Activated naive CD4-positive, alpha-beta T cell treated with anti-CD3 and anti-CD28 coated beads, Interleukin-2, amount 50 U/mL, for 24 hours (primary cell): ENCODE measurements at regions not wholly inside any gene's neighbourhood (a gene's known extent, or its start where the extent isn't known, plus 50 kb on each side); places are given as distances from the start of the nearest gene placed in this dataset.
"Not testable (repeated sequence)": the region's sequence is repeated elsewhere in the genome, so short reads cannot be mapped to it uniquely, and the experiment has no call there.

Experiments used
- H3K27ac Mint-ChIP-seq: one replicate; pipeline ENCODE4 v1.8.0; 2021; ENCODE audit warnings: mild to moderate bottlenecking, mixed read lengths
- H3K27me3 Mint-ChIP-seq: one replicate; pipeline ENCODE4 v1.8.0; 2021; ENCODE audit warnings: mixed read lengths
- H3K36me3 Mint-ChIP-seq: one replicate; pipeline ENCODE4 v1.8.0; 2021; ENCODE audit warnings: mixed read lengths
- H3K4me1 Mint-ChIP-seq: one replicate; pipeline ENCODE4 v1.8.0; 2021; ENCODE audit warnings: mixed read lengths
- H3K4me3 Mint-ChIP-seq: one replicate; pipeline ENCODE4 v1.8.0; 2021; ENCODE audit warnings: mild to moderate bottlenecking, mixed read lengths
- H3K9me3 Mint-ChIP-seq: one replicate; pipeline ENCODE4 v1.8.0; 2021; ENCODE audit warnings: mixed read lengths

DNA sequence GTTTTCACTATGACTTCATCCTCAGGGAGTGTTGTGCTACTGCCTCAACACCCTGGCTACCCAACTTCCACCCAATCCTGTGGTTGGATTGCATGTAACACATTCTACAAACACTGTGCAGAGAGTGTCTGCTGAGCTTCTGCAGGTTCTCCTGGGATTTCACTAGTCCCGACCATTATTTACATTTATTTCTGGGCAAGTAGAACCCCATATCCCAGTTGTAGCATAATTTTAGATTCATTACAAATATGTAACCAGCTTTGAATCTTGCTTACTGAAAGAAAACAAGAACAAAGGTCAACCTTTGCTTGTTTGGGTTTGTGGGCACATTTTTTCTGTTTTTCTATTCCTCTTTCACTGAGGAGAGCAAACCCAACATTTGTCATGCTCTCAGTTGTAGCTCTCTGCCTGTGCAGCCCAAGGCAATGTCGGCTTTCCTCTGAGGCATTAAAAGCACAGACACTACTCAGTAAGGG is 2036.1 kb upstream of the LRRTM1 start:
- Mint-ChIP-seq H3K27me3 (no peaks in the 10 kb centered on the region), H3K27ac (no peak overlapping the region), H3K9me3 (no peaks in the 10 kb centered on the region), H3K4me3 (no peak overlapping the region), H3K4me1 (no peaks in the 10 kb centered on the region), H3K36me3 (no peaks in the 10 kb centered on the region)

DNA sequence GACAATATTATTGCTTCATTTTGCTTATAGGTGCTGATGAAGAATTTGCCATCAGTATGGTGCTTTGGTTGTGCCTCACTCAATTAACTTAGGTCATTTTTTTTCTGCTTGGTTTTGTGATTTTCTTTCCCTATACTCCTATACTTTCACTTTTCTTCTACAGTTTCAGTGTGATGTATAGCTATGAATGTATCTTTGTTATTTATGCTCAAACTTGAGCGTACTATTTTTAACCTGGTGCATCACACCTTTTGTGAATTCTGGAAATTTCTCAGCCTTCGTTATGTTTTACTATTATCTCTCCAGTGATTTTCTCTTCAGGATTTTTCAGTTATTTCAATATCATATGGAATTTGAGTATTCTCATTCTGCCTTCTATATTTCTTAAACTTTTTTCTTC is 2035.3 kb upstream of the LRRTM1 start:
- no peaks in the 10 kb centered on the region for H3K36me3 Mint-ChIP-seq
- no peaks in the 10 kb centered on the region for H3K4me1 Mint-ChIP-seq
- H3K9me3 Mint-ChIP-seq: no peaks in the 10 kb centered on the region
- H3K27ac Mint-ChIP-seq: no peak overlapping the region
- H3K4me3 Mint-ChIP-seq: no peak overlapping the region
- H3K27me3 Mint-ChIP-seq: no peaks in the 10 kb centered on the region

DNA sequence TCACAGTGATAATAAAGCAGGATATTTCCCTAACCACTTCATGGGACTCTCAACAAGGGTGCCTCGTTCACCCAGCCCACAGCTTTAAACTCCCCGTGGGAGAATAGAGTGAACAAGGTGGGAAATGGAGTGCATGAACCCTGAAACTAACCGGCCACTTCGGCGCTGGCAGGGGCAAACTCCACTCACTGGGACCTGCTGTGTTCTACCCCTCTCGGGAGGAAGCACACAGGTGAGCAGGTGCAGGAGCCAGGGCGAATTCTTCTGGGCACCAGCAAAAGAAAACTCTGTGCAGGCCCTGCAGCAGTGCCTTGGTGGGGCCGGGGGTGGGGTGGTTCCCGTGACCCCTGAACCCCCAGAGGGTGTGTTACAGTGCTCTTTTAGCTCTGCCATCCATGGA is 2029.1 kb upstream of the LRRTM1 start:
- no peaks in the 10 kb centered on the region for H3K27me3 Mint-ChIP-seq
- no peaks in the 10 kb centered on the region for H3K36me3 Mint-ChIP-seq
- H3K27ac Mint-ChIP-seq: no peak overlapping the region
- H3K4me3 Mint-ChIP-seq: no peak overlapping the region
- H3K4me1 Mint-ChIP-seq: no peaks in the 10 kb centered on the region
- H3K9me3 Mint-ChIP-seq: peaks cover 3% of the 10 kb centered on the region

DNA sequence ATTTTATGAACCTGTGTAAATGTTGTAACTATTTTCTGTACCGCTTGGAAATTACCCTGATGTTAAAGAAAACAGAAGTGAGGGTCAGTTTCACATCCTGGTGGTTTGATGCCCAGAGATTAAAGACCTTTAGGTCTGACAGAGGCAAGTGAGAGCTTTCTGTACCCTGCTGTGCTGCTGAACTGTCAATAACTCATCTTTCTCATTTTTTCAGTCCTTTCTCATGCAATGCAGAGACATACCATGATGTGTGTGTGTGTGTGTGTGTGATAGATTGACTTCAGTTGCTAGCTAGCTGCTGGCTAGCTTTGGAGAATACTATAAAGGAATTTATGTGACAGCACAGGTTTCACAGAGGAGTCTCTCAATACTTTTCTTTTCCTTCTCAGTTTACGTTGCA is 2025.6 kb upstream of the LRRTM1 start:
- H3K27me3 Mint-ChIP-seq: no peaks in the 10 kb centered on the region
- no peaks in the 10 kb centered on the region for H3K4me1 Mint-ChIP-seq
- peaks cover 3% of the 10 kb centered on the region for H3K9me3 Mint-ChIP-seq
- no peak overlapping the region for H3K27ac Mint-ChIP-seq
- H3K4me3 Mint-ChIP-seq: no peak overlapping the region
- H3K36me3 Mint-ChIP-seq: no peaks in the 10 kb centered on the region

DNA sequence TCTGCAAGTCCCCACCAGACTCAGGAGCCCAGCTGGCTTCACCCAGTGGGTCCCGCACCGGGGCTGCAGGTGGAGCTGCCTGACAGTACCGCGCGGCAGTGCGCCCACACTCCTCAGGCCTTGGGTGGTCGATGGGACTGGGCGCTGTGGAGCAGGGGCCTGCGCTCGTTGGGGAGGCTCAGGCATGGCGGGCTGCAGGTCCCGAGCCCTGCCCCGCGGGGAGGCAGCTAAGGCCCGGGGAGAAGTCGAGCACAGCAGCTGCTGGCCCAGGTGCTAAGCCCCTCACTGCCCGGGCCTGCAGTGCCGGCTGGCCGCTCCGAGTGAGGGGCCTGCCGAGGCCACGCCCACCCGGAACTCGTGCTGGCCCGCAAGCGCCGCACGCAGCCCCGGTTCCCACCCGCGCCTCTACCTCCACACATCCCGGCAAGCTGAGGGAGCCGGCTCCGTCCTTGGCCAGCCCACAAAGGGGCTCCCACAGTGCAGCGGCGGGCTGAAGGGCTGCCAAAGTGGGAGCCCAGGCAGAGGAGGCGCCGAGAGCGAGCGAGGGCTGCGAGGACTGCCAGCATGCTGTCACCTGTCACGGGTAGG is 2021.7 kb upstream of the LRRTM1 start:
- H3K4me1 Mint-ChIP-seq, H3K9me3 Mint-ChIP-seq, H3K27me3 Mint-ChIP-seq, H3K36me3 Mint-ChIP-seq, H3K4me3 Mint-ChIP-seq, H3K27ac Mint-ChIP-seq: not testable (repeated sequence)

DNA sequence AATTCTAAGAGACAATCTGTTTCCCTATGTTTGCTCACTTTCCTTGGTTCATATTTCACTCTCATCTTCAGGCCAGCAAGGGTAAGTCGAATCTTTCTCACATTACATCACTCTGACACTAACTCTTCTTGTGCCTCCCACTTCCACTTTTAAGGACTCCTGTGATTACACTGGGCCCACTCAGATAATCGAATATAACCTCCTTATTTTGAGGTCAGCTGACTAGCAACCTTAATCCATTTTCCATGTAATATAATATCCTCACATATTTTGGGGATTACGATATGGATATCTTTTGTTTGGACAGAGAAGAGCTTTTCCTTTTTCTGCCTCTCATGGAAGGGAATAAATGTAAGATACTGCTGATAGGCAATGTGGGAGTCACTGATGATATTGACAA is 2015.7 kb upstream of the LRRTM1 start:
- no peaks in the 10 kb centered on the region for H3K4me1 Mint-ChIP-seq
- H3K9me3 Mint-ChIP-seq: peaks cover 6% of the 10 kb centered on the region
- H3K27ac Mint-ChIP-seq: no peak overlapping the region
- no peaks in the 10 kb centered on the region for H3K36me3 Mint-ChIP-seq
- H3K4me3 Mint-ChIP-seq: no peak overlapping the region
- H3K27me3 Mint-ChIP-seq: no peaks in the 10 kb centered on the region

DNA sequence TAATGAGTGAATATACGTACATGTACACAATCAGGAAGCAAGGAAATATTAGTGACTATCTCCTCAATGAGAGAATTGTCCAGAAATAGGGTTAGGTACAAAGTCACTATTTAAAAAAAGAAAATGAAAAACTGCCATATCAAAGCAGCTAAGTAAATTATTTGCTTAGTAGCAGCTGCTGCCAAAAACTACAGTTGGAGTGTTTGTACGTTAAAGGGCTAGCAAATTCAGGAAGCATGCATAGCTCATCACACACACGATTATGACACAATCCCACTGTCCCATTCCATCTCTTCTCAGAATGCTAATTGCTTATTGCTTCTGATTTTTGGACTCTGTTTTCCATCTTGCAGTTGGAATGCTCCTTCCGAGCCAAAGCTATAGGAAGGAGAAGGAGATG is 2012.5 kb upstream of the LRRTM1 start:
- Mint-ChIP-seq H3K36me3 (no peaks in the 10 kb centered on the region), H3K27me3 (no peaks in the 10 kb centered on the region), H3K27ac (no peak overlapping the region), H3K4me3 (no peak overlapping the region), H3K4me1 (no peaks in the 10 kb centered on the region), H3K9me3 (peaks cover 12% of the 10 kb centered on the region)

DNA sequence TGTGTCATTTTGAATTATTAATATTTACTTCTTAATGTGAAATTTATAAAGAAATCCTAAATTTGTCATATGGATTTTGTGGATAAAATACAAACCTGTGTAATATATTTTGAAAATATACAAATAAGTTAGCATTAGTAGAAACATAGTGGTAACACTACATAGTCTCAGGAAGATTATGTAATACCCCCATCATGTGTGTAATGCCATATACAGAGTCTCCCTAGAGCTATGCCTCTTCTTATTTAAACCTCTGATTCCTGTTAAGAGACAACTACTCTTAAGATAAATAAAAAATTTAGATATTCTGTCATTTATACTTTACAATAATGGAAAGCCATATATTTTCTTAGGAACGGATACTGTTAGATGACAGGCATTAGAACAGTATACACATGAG is 2012.0 kb upstream of the LRRTM1 start:
- Mint-ChIP-seq H3K27me3 (no peaks in the 10 kb centered on the region), H3K9me3 (peaks cover 12% of the 10 kb centered on the region), H3K27ac (no peak overlapping the region), H3K4me1 (no peaks in the 10 kb centered on the region), H3K36me3 (no peaks in the 10 kb centered on the region), H3K4me3 (no peak overlapping the region)

DNA sequence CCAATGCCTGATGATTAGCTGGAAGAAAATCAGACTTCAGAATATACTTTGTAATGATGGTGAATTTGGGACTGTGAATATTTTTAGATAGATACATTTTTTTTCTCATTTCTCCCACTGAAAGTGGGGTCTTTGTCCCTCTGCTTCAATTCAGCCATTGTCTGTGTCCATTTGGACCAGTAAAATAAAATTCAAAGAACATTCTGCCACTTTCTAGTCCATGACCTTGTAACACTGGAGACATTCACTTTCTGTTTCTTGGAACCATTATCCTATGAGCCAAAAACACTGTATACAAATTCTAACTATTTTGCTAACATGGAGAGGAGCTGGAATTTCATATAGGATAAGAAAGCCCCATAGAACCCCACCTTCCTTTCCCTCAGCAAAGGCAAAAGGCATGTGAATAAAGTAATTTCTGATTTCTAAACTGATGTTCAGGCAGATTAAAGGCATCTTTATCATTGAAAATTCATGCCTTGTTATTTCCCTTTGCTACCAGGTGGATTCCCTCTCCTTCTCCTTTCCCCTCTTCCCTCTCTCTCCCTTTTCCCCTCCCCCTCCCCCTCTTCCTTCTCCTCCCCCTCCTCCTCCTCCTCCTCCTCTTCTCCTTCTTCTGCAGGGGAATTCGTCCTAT is 2010.4 kb upstream of the LRRTM1 start:
- H3K4me1 Mint-ChIP-seq: no peaks in the 10 kb centered on the region
- no peak overlapping the region for H3K4me3 Mint-ChIP-seq
- H3K9me3 Mint-ChIP-seq: peaks cover 6% of the 10 kb centered on the region
- no peaks in the 10 kb centered on the region for H3K36me3 Mint-ChIP-seq
- H3K27me3 Mint-ChIP-seq: no peaks in the 10 kb centered on the region
- no peak overlapping the region for H3K27ac Mint-ChIP-seq

DNA sequence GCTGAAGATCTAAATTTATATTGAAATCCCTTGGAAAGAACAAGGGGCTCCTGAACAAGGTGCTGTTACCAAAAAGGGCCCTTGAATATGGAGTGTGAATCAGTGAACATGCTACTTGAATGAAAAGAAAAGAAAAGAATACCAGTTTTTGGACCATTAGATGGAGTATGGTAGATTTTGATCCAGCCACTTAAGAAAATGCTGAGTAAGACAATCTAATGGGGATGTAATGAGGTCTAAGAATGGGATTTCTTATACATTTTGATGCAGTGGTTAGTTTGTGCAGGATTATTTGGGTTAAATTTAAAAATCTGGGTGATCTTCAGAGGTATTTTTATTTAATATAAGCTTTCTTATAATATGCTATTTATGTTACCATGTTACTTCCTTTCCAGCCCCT is 2003.0 kb upstream of the LRRTM1 start:
- H3K27me3 Mint-ChIP-seq: no peaks in the 10 kb centered on the region
- H3K9me3 Mint-ChIP-seq: no peaks in the 10 kb centered on the region
- H3K36me3 Mint-ChIP-seq: no peaks in the 10 kb centered on the region
- no peak overlapping the region for H3K27ac Mint-ChIP-seq
- no peak overlapping the region for H3K4me3 Mint-ChIP-seq
- no peaks in the 10 kb centered on the region for H3K4me1 Mint-ChIP-seq

DNA sequence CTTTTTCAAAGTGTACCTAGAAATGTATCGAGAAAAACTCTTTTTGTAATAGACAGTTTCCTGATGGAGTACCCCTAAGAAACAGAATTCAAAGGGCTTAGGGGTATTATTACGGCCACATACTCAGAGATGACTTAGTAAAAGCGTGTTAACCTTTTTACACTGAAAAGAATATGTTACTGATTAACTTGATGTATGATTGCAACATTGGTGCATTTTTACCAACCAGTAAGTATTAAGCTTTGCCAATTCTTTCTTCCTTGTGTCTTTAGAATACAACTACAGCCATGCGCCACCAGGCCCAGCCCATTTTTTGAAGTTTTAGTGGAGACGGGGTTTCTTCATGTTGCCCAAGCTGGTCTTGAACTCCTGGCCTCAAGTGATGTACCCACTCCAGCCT is 1997.0 kb upstream of the LRRTM1 start:
- peaks cover 7% of the 10 kb centered on the region for H3K9me3 Mint-ChIP-seq

DNA sequence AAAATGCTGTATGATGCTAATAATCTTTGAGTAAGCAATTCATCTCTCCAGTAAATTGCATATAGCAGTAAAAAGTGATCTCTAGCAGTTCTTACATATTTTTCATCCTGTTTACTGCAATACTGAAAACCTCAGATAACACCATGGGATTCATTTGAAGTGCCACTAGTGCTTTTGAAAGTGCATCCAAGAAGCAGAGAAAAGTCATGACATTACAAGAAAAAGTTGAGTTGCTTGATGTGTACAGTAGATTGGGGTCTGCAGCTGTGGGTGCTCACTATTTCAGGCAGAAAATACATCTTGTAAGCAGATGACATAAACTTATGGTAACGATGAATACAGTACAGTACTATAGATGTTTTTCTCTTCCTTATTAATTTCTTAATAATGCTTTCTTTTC is 1984.9 kb upstream of the LRRTM1 start:
- no peaks in the 10 kb centered on the region for H3K36me3 Mint-ChIP-seq
- no peak overlapping the region for H3K27ac Mint-ChIP-seq
- no peaks in the 10 kb centered on the region for H3K27me3 Mint-ChIP-seq
- H3K4me3 Mint-ChIP-seq: no peak overlapping the region
- no peaks in the 10 kb centered on the region for H3K4me1 Mint-ChIP-seq
- peaks cover 13% of the 10 kb centered on the region for H3K9me3 Mint-ChIP-seq

More for the DNA sequence above, 1997.0 kb upstream of the LRRTM1 start:
- H3K4me1 Mint-ChIP-seq: no peaks in the 10 kb centered on the region
- H3K4me3 Mint-ChIP-seq: no peak overlapping the region
- H3K27me3 Mint-ChIP-seq: no peaks in the 10 kb centered on the region
- no peak overlapping the region for H3K27ac Mint-ChIP-seq
- no peaks in the 10 kb centered on the region for H3K36me3 Mint-ChIP-seq

DNA sequence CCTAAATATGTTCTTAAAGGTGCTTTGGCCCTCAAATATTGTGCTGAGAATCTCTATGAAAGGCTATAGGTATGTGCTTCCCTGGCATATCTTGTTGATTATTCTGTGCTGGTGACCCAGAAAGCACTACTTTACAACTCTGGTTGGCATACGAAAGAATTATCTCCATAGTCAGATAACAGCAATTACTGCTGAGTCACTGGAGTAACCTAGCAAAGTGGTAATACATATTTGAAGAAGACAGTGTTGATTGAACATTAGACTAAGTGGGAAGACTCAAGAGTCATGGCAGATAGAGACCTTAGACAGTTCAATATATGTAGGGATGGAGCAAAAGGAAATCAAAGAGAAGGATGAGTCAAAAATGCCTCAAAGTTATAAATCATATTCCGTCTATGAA is 1978.5 kb upstream of the LRRTM1 start:
- no peaks in the 10 kb centered on the region for H3K4me1 Mint-ChIP-seq
- H3K36me3 Mint-ChIP-seq: no peaks in the 10 kb centered on the region
- no peak overlapping the region for H3K27ac Mint-ChIP-seq
- no peaks in the 10 kb centered on the region for H3K27me3 Mint-ChIP-seq
- peaks cover 12% of the 10 kb centered on the region for H3K9me3 Mint-ChIP-seq
- H3K4me3 Mint-ChIP-seq: no peak overlapping the region

DNA sequence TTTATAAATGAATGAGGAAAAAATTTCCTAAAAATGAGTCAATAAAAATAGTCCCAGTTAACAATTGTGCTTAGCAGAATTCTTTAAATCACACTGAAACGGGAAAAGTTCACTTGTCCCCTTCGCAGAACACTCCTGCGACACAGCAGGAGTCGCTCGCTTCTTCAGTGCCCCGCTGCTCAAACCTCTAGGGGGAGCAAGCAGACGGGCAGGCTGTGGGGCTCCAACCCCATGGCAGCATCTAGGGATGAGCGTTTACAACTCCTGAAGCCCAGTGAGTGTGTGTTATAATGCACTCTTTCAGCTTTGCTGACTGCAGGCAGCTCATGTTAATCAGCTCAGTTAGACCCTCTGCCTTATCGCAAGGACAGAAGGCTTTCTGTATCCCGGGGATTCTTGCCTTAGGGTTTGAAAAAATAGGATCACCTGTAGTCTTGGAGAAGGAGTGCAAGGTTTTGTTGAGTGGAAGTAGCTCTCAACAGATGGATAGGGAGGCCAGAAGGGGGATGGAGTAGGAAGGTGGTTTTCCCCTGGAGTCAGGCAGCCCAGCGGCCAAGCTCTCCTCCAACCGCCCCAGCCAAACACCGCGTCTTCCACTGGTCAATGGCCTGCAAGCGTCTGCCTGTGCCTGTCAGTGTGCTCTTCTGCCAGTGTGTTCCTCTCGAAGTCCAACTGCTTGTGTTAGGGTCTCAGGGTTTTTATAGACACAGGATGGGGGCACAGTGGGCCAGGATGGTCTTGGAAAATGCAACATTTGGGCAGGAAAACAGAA is 1977.7 kb upstream of the LRRTM1 start:
- Mint-ChIP-seq H3K4me1 (no peaks in the 10 kb centered on the region), H3K36me3 (no peaks in the 10 kb centered on the region), H3K9me3 (peaks cover 7% of the 10 kb centered on the region), H3K27me3 (no peaks in the 10 kb centered on the region), H3K4me3 (no peak overlapping the region), H3K27ac (no peak overlapping the region)

DNA sequence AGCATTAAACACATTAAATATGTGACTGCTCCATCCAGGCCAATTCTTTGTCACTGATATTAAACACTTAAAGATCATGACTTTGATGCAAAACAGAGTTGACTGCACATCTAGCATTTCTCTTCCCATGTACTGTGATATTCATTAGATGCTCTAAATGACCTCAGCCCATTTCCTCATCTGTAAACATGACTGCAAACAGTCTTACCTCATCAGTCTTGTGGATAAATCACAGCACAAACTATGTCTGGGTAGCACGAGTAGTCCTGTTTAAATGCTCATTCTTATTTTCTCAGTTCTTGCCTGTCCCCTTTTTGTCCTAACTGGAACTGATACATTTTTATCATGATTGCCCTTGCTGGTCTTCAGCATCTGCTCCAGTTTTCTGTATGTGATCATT is 1974.8 kb upstream of the LRRTM1 start:
- Mint-ChIP-seq H3K9me3 (peaks cover 7% of the 10 kb centered on the region), H3K4me3 (no peak overlapping the region), H3K36me3 (no peaks in the 10 kb centered on the region), H3K27me3 (no peaks in the 10 kb centered on the region), H3K4me1 (no peaks in the 10 kb centered on the region), H3K27ac (no peak overlapping the region)

DNA sequence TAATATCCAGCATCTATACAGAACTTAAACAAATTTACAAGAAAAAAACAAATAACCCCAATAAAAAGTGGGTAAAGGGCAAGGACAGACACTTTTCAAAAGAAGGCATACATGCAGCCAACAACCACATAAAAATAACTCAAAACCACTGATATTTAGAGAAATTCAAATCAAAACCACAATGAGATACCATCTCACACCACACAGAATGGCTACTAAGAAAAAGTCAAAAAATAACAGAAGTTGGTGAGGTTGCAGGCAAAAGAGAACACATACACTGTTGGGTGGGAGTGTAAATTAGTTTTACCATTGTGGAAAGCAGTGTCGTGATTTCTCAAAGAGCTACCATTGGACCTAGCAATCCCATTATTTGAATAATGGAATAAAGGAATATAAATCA is 1973.9 kb upstream of the LRRTM1 start:
- Mint-ChIP-seq H3K9me3 (peaks cover 10% of the 10 kb centered on the region), H3K36me3 (no peaks in the 10 kb centered on the region), H3K4me1 (no peaks in the 10 kb centered on the region), H3K27ac (no peak overlapping the region), H3K4me3 (no peak overlapping the region), H3K27me3 (no peaks in the 10 kb centered on the region)
